Fibroblast of skin of scalp (primary cell): ENCODE measurements at regions not wholly inside any gene's neighbourhood (a gene's known extent, or its start where the extent isn't known, plus 50 kb on each side); places are given as distances from the start of the nearest gene placed in this dataset.

Experiments used
- DNase-seq: peaks from one replicate; pipeline ENCODE4 v3.0.0-alpha.2; 2013

DNA sequence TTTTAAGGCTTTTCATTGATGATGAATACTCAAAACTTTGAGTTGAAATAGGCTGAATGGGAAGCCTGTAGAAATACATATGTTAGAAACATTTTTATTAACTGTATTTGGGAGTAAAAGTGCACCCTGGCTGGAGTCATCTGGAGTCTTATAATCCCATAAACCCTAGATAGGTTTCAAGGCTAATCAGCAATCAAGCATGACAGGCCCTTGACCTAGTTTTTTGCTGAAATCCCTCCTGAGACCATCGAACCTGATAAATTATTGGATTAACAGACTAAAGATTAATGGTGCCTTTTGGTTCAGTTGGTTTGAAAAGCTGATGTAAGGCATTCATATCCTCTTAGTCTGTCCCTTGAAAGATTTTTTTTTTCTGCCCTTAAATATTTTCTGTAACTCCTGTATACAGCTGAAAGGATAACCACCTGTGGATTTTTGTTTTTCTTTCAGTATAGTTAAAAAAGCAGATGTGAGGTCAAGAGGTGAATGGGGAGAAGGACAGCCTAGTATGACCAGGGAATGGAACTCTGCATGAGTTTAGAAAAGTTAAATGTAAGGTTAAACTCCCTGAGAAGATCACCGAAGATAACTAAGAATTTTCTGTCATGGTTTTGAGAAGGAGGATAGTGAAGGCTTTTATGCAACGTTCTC is 69.4 kb upstream of the STXBP5L start:
- no peak for DNase-seq

DNA sequence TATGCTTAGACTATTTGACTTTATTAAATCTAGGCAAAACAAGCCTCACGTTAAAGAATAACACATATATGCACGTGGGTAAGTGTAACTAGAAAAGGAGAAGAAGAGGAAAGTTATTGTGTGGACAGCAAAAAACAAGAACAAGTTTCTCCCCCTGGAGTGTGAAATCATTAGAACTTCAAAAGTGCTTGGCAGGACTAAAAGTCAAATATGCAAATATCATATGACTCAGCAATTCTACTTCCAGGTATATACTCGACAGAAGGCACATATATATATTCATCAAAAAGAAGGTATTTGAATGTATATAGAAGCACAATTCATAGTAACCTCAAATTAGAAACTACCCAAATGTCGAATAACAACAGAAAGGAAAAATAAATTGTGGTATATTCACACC is 68.9 kb upstream of the STXBP5L start:
- DNase-seq: no peak

DNA sequence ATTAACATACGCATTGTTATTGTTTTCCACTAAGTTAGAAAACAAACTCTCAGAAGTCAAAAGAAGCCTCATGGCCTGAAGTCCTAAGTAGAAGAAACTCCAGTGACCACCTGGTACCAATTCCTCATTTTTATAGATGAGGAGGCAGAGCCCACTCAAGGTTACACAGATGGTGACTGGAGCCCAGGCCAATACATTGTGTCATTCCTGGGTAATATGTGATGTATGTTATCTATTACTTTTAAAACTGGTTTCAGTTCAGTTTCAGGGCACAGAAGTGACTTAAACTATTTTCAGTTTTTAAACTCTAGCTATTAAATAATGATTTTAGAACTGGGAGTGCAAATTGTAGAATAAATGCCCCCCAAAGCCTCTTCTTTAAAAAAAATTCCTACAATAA is 66.7 kb upstream of the STXBP5L start:
- no peak for DNase-seq

DNA sequence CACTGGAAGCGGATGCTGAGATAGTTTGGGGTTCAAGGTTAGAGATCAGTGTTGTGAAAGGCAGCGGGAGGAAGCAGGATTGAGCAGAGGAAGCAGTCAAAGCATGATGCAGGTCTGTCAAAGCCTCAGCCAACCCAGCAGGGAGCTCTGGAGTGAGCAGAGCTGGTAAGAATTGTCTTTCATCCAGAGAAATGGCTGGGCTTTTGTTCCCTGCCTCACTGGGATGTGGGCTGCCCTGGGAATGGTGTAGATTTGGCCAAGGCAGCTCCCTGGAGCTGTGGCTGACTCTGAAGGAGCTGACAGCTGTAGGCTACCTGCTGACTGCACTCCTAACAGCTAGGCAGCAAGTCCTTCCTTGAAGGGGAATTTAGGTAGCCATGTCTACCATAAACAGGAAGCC is 61.9 kb upstream of the STXBP5L start:
- DNase-seq: no peak

DNA sequence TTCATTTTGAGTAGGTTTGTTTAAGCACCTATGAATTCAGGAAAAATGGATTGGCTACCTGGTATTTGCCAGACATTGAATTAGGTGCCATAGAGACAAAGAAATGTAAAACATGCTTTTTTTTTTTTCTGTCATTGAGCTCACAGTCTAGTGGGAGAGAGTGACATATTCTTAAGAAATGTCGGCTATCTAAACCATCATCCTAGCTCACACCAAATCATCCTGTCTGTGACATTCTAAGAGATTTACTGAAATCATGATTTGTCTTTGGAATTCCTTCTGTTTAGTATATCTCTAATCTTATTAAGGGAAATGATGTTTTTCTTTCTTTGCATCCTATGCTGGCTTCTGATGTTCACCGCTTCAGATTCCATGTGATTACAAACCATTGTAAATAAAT is 59.5 kb upstream of the STXBP5L start:
- no peak for DNase-seq

DNA sequence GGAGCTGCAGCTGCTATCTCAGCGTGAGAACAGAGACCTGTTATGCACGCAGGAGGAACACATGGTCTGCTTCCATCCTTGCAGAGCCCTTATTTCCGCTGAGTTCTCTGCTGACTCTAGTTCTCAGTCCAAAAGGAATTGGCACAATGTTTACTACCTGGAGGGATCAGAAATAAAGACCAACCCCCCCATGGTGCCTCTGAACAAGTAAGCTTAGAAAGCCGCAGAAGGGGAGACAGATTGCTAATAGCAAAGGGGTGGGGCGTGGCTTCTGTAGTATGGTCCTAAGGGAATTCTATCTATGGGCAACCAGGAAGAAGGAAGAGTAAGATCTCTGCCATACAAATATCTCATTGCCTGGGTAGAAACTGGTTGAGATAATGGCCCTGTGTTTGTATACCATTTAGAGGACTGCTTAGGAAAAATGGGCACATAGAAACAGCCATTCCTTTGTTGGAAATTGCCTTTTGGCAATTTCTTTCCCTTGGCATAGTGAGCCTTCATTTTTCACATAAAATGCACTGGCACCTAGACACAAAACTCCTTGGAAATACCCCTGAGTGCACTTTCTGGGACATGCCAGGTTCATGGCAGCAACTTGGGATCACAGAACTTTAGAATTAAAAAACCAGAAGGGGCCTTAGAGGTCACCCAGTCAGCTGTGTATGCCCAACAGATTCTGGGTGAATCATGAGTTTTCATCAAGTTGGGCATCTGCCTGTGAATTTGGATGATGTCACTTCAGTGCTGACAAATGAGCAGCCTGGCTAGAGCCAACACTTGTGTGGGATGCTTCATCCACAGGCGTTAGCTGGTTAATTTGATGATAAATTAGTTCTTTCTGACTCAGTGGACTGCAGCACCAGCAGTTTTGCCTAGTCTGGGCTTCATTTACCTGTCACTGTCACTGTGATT is 57.4 kb upstream of the STXBP5L start:
- DNase-seq: no peak

DNA sequence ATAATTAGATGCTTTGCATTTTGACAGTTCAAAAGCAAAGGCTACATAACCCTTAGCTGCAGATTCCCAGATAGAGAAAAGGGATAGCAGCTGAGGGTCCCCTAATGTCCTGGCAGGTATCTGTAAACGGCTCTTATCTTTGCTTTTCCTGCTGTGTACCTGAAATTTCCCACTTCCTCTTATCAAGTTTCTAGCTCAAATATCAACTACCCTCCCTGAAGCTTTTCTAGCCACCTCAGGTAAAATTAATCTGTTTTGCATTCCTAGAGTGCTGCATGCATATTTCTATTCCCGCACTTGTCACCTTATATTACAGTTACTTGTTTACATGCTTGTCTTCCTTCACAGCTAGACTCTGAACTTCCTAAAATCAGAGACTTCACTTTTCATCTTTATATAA is 55.6 kb upstream of the STXBP5L start:
- DNase-seq: no peak

DNA sequence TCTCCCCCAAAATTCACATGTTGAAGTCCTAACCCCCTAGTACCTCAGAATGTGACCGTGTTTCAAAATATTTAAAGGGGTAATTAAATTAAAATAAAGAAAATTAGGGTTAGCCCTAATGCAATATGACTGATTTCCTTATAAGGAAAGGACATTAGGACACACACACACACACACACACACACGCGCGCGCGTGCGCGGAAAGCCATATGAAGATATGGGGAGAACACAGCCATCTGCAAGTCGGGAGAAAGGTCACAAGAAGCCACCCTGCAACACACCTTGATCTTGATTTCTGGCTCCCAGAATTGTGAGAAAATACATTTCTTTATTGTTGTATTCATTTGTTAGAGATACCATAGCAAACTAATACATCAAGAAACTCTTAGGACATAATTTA is 54.6 kb upstream of the STXBP5L start:
- no peak for DNase-seq

DNA sequence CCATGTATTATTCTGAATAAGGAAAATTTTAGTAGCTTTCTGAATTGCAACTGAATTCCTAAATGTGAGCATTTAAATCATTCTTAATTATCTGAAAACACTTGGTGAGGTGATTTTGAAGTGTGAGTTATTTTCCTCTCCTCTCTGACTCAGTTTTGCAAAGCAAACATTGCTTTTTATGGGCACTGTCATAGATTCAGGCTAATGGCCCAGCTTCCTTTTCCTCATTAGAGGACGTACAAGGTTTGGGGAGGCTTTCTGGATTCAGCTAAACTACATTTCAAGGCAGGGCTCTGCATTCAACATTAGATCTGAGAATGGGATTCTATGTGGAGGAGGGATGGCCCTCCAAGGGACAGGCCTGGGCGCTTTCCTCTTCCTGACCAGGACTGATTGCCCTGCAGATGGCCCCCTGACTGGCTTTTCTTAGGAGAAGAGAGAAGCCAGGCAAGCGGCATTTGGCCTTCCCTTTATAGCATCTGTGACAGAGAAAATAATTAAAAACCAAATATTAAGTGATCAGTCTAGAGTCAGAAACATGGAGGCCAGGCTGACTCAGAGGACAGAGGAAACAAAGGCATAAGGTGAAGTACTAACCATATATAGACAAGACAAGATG is 53.0 kb upstream of the STXBP5L start:
- no peak for DNase-seq

DNA sequence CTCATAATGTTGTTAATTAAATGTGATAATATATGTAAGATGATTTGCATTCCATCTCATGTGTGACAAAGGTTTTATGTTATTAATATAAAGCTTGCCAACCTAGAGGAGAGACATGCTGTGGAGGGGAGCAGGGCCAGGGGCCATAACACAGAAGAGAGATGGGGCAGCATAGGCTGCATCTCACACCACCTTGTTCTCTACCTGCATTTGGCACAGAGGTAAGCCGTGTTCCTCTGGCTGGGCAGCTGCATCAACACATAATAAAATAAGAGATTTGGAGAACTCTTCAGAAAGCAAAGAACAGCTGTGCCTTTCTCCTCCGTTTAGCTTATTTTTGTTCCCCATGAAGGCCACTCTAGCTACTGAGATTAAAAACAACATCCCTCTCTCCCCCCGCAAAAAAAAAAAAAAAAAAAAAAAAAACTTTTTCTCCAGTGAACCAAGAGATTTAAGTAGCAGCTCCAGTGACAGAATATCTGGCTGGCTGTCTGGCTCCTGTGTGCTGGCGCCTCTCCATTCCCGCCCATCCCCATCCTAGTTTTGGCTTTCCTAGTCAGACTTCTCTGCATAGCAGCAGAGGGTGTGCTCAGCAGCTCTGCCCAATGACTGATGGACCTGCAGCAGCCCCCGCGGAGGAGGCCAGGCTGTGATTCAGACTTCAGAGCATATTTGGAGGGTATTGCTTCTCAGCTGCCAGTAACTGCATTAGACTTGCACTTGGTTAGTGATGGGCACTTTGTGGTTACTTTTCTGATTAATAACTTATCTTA is 52.2 kb upstream of the STXBP5L start:
- DNase-seq: peak; percentile 75
